Left cardiac atrium (tissue), 4 donors: ENCODE measurements at regions not wholly inside any gene's neighbourhood (a gene's known extent, or its start where the extent isn't known, plus 50 kb on each side); places are given as distances from the start of the nearest gene placed in this dataset.

Source experiments
- ATAC-seq, 2 donors: fragments of 200-7000 bp; cut with Tn5 transposase; one replicate each; pipeline ENCODE4 v1.9.1; 2020; ENCODE audit warnings: mild to moderate bottlenecking in 2 of 2, moderate library complexity in 2 of 2
- DNase-seq: peaks from one replicate; pipeline ENCODE4 v3.0.0-alpha.2; 2020
- intact Hi-C, 2 donors: fragments of 100-400 bp; cut with DNase I; formaldehyde crosslinking; loops; one replicate each; pipeline versions ENCODE4 v1.14.1 to v1.15.1; 2022 to 2023
- donor health status: DM: no; HTN: yes; CAD: no.
- donor health status: DM: no; HTN: yes; CAD: no; lungs with severe emphysema.
- donor health status: DM: yes; HTN: yes; CAD: no.
- donor health status: Dilated cardiomyopathy.

- no peak for ATAC-seq
- intact Hi-C loops, result no loop called here
- no peak for DNase-seq
Observed at GRCh38 chr13:67859904-67860303, 629.8 kb upstream of the PCDH9 start.

GRCh38 chr13:67857581-67858310, 627.6 kb upstream of the PCDH9 start:
- no peak for ATAC-seq
- intact Hi-C loops, result no loop called here
- DNase-seq, result no peak

- intact Hi-C loops, result no loop called here
- ATAC-seq, result no peak
- no peak for DNase-seq
Observed at GRCh38 chr13:67856955-67857354, 626.8 kb upstream of the PCDH9 start.

- ATAC-seq (no peak), DNase-seq (no peak)
- intact Hi-C loops, result no loop called here
Observed at GRCh38 chr13:67855741-67856238, 625.7 kb upstream of the PCDH9 start.

GRCh38 chr13:67854990-67855389, 624.9 kb upstream of the PCDH9 start:
- intact Hi-C loops, result no loop called here
- DNase-seq (no peak), ATAC-seq (no peak)

GRCh38 chr13:67844574-67844973, 614.4 kb upstream of the PCDH9 start:
- intact Hi-C loops, result no loop called here
- DNase-seq (no peak), ATAC-seq (no peak)

- DNase-seq (no peak), ATAC-seq (no peak)
- intact Hi-C loops, result no loop called here
Observed at GRCh38 chr13:67841071-67841470, 610.9 kb upstream of the PCDH9 start.

GRCh38 chr13:67833564-67833963, 603.4 kb upstream of the PCDH9 start:
- no peak for ATAC-seq
- intact Hi-C loops, result no loop called here

GRCh38 chr13:67829641-67830040, 599.5 kb upstream of the PCDH9 start:
- ATAC-seq, result no peak
- intact Hi-C loops, result no loop called here
- no peak for DNase-seq

More at GRCh38 chr13:67833564-67833963, 603.4 kb upstream of the PCDH9 start:
- DNase-seq, result no peak

GRCh38 chr13:67827992-67828391, 597.9 kb upstream of the PCDH9 start:
- DNase-seq (no peak), ATAC-seq (no peak)
- intact Hi-C loops, result no loop called here

GRCh38 chr13:67821606-67822005, 591.5 kb upstream of the PCDH9 start:
- ATAC-seq (no peak), DNase-seq (no peak)
- intact Hi-C loops, result no loop called here

GRCh38 chr13:67806796-67807195, 576.7 kb upstream of the PCDH9 start:
- ATAC-seq, result no peak
- intact Hi-C loops, result no loop called here
- no peak for DNase-seq

- DNase-seq (no peak), ATAC-seq (no peak)
- intact Hi-C loops, result no loop called here
Observed at GRCh38 chr13:67803118-67803517, 573.0 kb upstream of the PCDH9 start.

GRCh38 chr13:67792151-67792676, 562.1 kb upstream of the PCDH9 start:
- ATAC-seq (no peak), DNase-seq (no peak)
- intact Hi-C loops, result no loop called here

- DNase-seq, result no peak
- ATAC-seq, result no peak
- intact Hi-C loops, result no loop called here
Observed at GRCh38 chr13:67791047-67791446, 560.9 kb upstream of the PCDH9 start.

- intact Hi-C loops, result no loop called here
- DNase-seq, result no peak
- no peak for ATAC-seq
Observed at GRCh38 chr13:67776151-67776550, 546.0 kb upstream of the PCDH9 start.

GRCh38 chr13:67775359-67775758, 545.2 kb upstream of the PCDH9 start:
- no peak for DNase-seq
- ATAC-seq, result no peak
- intact Hi-C loops, result no loop called here

- no peak for ATAC-seq
- intact Hi-C loops, result no loop called here
- no peak for DNase-seq
Observed at GRCh38 chr13:67772807-67773453, 542.8 kb upstream of the PCDH9 start.

- no peak for ATAC-seq
- DNase-seq, result no peak
- intact Hi-C loops, result no loop called here
Observed at GRCh38 chr13:67771106-67771505, 541.0 kb upstream of the PCDH9 start.

- DNase-seq, result no peak
- ATAC-seq, result no peak
- intact Hi-C loops, result no loop called here
Observed at GRCh38 chr13:67769987-67770341, 539.8 kb upstream of the PCDH9 start.
